ENCODE measurements at regions not wholly inside any gene's neighbourhood (a gene's known extent, or its start where the extent isn't known, plus 50 kb on each side); places are given as distances from the start of the nearest gene placed in this dataset.
A peak's percentile ranks its signal among the peaks of the same experiment; 100 is the strongest.

DNA sequence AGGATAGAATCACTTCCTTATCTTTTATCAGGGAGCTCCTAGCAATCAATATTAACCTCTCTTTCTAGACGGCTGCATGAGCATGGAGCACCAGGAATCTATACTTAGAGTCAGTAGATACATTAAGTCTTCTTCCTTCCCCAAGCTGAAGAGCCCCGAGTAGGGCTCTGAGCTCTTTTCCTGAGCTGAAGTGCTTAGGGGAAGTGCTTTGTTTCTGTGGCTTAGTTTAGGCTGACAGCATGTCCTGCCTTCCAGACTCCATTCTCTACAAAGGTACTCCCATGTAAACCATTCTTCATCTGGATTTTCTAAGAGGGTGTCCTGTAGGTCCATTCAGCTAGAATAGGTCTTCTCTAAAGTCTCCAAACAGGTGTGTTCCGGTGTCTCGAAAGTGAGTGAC lies 127.5 kb upstream of the AFF2 start:
- DNase-seq = no peak

DNA sequence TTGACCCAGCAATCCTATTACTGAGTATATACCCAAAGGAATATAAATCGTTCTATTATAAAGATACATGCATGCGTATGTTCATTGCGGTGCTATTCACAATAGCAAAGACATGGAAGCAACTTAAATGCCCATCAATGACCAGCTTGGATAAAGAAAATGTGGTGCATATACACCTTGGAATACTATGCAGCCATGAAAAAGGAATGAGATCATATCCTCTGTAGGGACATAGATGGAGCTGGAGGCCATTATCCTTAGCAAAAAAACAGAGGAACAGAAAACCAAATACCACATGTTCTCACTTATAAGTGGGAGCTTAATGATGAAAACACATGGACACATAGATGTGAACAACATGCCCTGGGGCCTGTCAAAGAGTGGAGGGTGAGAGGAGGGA lies 124.1 kb upstream of the AFF2 start:
- no peak for DNase-seq

GRCh38 chrX:148380107-148380506 lies 120.3 kb upstream of the AFF2 start:
- DNase-seq = no peak

DNA sequence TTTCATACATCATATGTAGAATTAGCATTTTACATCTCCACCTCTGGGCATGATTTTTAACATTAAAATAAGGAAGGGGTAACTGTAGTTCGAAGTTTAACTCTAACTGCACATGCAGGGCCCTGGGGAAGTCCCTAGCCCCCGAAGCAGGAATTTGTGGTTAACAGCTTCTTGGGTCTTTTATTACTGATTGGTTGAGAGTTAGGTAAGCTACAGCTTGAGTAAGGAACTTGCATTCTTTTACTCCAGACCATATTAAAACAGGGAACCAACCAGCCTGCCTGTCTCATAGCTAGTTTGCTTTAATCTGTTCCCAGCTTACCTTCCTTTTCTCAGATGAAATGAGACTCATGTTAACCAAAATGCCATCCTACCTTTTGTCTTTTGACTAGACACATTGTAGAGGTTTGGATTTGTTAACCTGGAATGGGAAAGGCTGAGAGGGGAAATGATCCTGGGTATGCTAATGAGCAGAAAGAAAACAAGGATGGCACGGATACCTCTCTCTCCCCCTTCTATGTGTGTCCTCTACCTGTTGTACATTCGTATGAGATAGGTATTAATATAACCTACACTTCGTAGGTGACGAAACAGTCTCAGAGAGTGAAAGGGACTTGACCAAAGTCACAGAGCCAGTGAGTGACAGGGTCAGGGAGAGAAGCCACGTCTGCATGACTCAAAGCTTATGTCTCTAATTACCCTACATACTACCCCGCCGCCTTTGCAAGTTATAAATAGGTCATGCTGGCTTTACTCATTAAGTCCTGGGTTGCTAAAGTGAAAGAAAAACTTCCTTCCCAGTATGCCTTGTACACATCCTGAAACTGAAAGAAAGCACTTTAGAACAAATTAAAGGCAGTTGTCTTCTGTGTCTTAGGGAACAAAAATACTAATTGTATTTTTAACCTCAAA lies 119.5 kb upstream of the AFF2 start:
- DNase-seq = no peak

GRCh38 chrX:148381603-148382002 lies 118.8 kb upstream of the AFF2 start:
- DNase-seq = no peak

GRCh38 chrX:148382983-148383382 lies 117.4 kb upstream of the AFF2 start:
- DNase-seq = no peak

GRCh38 chrX:148385471-148385870 lies 114.9 kb upstream of the AFF2 start:
- DNase-seq = peak; percentile 59

DNA sequence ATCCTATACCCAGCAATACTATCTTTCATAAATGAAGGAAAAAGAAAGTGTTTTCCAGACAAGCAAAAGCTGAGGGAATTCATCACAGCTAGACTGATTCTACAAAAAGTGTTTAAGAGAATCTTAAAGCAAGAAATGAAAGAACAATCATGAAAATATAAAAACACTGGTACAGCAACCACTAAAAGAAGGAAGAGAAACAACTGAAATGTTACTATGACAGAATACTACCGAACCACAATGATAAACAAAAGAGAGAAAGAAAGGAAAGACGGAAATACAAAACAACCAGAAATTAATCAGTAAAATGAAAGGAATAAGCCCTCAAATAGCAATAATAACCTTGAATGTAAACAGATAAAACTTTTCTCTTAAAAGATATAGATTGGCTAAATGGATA lies 110.8 kb upstream of the AFF2 start:
- DNase-seq = no peak

DNA sequence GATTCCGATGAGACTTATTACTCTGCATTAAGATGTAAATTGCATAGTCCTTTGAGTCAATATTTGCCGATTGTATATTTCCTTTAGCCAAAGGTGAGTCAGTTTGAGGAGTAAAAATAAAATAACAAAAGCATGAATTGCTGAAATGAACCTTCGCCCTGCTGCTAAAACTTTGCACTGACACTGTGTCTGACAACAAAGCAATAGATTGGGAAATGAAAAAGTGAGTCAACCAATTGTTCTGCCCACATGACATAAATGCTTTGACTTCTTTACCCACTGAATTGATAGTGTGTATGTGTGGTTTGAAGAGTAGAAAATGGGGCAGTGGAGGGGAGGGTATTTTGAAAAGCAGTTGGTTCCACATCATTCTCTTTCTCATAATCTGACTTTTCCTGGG lies 88.4 kb upstream of the AFF2 start:
- DNase-seq = no peak

GRCh38 chrX:148416142-148416541 lies 84.3 kb upstream of the AFF2 start:
- no peak for DNase-seq

DNA sequence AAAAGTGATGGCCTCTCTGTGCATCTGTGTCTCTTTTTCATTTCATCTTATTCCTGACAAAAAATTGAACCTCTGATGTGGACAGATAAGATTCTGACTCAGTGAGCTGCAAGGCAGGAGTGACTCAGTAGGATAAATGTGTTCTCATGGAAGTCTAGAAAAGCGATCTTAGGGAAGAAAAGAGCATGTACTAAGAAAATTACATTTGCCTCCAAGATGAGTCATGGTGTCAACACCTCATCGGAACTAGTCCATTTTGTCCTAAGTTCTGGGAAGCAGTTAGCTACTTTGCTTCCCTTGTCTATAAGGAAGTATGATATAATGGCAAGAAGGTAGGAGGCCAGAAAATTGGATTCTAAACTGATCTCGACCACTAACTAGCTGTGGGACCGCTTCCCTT lies 83.5 kb upstream of the AFF2 start:
- no peak for DNase-seq

GRCh38 chrX:148417934-148418333 lies 82.5 kb upstream of the AFF2 start:
- DNase-seq = no peak

DNA sequence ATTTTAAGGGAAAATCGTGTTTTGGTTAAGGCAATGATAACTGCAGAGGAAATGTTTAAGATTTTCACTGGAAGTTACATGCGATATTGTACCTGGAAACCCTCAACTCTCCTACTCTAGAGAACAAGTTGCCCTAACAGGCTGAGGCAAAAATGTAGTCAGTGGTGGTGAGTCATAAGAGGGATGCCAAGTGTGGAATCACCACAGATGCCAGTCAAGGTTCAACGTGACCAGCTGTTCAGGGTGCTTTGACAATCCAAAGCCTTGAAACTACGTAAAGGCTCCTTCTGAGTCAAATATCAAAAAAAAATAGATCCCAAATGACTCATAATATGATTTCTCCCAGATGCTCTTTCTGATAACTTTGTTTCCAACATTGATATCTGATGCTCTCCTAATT lies 77.9 kb upstream of the AFF2 start:
- DNase-seq = no peak

- no peak for DNase-seq
Observed at GRCh38 chrX:148424570-148424969, 75.8 kb upstream of the AFF2 start.

GRCh38 chrX:148426467-148426866 lies 74.0 kb upstream of the AFF2 start:
- DNase-seq = no peak

- no peak for DNase-seq
Observed at GRCh38 chrX:148441387-148441786, 59.0 kb upstream of the AFF2 start.

DNA sequence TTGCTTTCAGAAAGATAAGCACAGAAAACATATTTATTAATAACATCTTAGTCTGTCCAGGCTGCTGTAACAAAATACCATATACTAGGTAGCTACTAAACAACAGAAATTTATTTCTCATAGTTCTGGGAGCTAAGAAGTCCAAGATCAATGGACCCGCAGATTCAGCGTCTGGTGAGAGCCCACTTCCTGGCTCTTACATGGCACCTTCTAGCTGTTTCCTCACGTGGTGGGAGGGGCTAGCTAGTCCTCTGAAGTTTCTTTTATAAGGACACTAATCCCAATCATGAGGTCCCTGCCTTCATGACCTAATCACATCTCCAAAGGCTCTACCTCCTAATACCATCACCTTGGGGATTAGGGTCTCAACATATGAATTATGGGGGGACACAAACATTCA lies 57.2 kb upstream of the AFF2 start:
- DNase-seq = no peak

- no peak for DNase-seq
Observed at GRCh38 chrX:148448686-148449085, 51.7 kb upstream of the AFF2 start.
